GM12878 (cell line): ENCODE measurements at regions not wholly inside any gene's neighbourhood (a gene's known extent, or its start where the extent isn't known, plus 50 kb on each side); places are given as distances from the start of the nearest gene placed in this dataset.

Experiments
- ATAC-seq: fragments of 200-7000 bp; cut with Tn5 transposase; 3 replicates; pipeline ENCODE4 v1.9.1; 2020; ENCODE audit warnings: mild to moderate bottlenecking, moderate library complexity
- BruUV-seq: library from RNA; stranded (reverse); fragments of 400-500 nt; replicated peaks from 2 replicates; lab custom pipeline; 2021; lab: Mats Ljungman, UMichigan
- CTCF ChIA-PET: fragments of 300-600 bp; sonication (Branson Sonifier 250); formaldehyde crosslinking; extraction: SDS; loops from one replicate; lab custom pipeline; 2021; ENCODE audit warnings: inconsistent platforms; lab: Yijun Ruan, JAX
- POLR2A ChIA-PET: fragments of 350-600 bp; formaldehyde crosslinking; extraction: SDS; loops from one replicate; lab custom pipeline; 2021; ENCODE audit warnings: inconsistent platforms; lab: Charles Lee
- RAD21 ChIA-PET: fragments of 300-600 bp; sonication (Branson Sonifier 250); formaldehyde crosslinking; loops from one replicate; lab custom pipeline; 2023; ENCODE audit warnings: antibody characterized with exemption; ENCODE audit not compliant: unreplicated experiment; lab: Charles Lee
- SMC1A ChIA-PET: fragments of 300-600 bp; sonication (Branson Sonifier 250); formaldehyde crosslinking; loops from one replicate; lab custom pipeline; 2023; ENCODE audit not compliant: unreplicated experiment, uncharacterized antibody; lab: Charles Lee
- DNase-seq: peaks from one replicate; pipeline ENCODE4 v3.0.0-alpha.2; 2011; ENCODE audit warnings: low read depth, low spot score
- FAIRE-seq: peaks from 3 replicates; lab custom pipeline; 2011; peaks lifted over from hg19 to GRCh38; lab: Jason Lieb, UNC
- H2AFZ ChIP-seq: 2 replicates; pipeline ENCODE4 v1.6.0; 2011; ENCODE audit warnings: low read depth, low read length, control low read depth; ENCODE audit not compliant: control insufficient read depth
- H3K27ac ChIP-seq: 2 replicates; pipeline ENCODE4 v1.5.1; 2011; ENCODE audit warnings: control low read depth; ENCODE audit not compliant: control insufficient read depth, insufficient read depth
- H3K27me3 ChIP-seq, 2 experiments: replicated peaks in 1 of 2; 2 replicates each; pipeline versions ENCODE4 v1.6.0 to v1.6.1; 2011; ENCODE audit warnings: low read length in 1 of 2; ENCODE audit not compliant: control insufficient read depth in 2 of 2, insufficient read depth in 2 of 2
- H3K36me3 ChIP-seq, 2 experiments: 2 replicates each; pipeline ENCODE4 v1.5.1; 2011; ENCODE audit warnings: low read length in 1 of 2; ENCODE audit not compliant: control insufficient read depth in 2 of 2, insufficient read depth in 2 of 2
- H3K4me1 ChIP-seq: 2 replicates; pipeline ENCODE4 v1.6.1; 2011; ENCODE audit warnings: mild to moderate bottlenecking, low read length, moderate library complexity, mixed read lengths; ENCODE audit not compliant: control insufficient read depth, insufficient read depth
- H3K4me2 ChIP-seq: 2 replicates; pipeline ENCODE4 v1.6.0; 2011; ENCODE audit warnings: control low read depth; ENCODE audit not compliant: control insufficient read depth, insufficient read depth
- H3K4me3 ChIP-seq: fragments of 200-600 bp; sonication (generic); 2 replicates; pipeline ENCODE4 v1.5.1; 2016
- H3K79me2 ChIP-seq: 2 replicates; pipeline ENCODE4 v1.6.0; 2011; ENCODE audit warnings: low read length; ENCODE audit not compliant: control insufficient read depth, insufficient read depth
- H3K9ac ChIP-seq: 2 replicates; pipeline ENCODE4 v1.8.0; 2011; ENCODE audit warnings: low read length, control low read depth, mixed read lengths; ENCODE audit not compliant: control insufficient read depth, insufficient read depth
- H3K9me3 ChIP-seq: replicated peaks from 3 replicates; pipeline ENCODE4 v1.5.1; 2011; ENCODE audit warnings: mild to moderate bottlenecking, low read length; ENCODE audit not compliant: control insufficient read depth, insufficient read depth
- H4K20me1 ChIP-seq: 2 replicates; pipeline ENCODE4 v1.6.0; 2011; ENCODE audit not compliant: control insufficient read depth, insufficient read depth
- BACH1 ChIP-seq: fragments of 450-650 bp; IDR thresholded peaks from 2 replicates; pipeline ENCODE4 v1.6.1; 2017; ENCODE audit warnings: mild to moderate bottlenecking, borderline replicate concordance
- CBX5 ChIP-seq: sonication (generic); IDR thresholded peaks from 2 replicates; pipeline ENCODE4 v1.6.1; 2016; ENCODE audit warnings: low read depth, moderate library complexity, mild to moderate bottlenecking, inconsistent platforms
- CHD1 ChIP-seq: IDR thresholded peaks from 2 replicates; pipeline ENCODE4 v1.6.1; 2012; ENCODE audit warnings: low read depth, low read length, improper control_type of control experiment
- ESRRA ChIP-seq: IDR thresholded peaks from 2 replicates; pipeline ENCODE4 v1.6.1; 2012; ENCODE audit warnings: mild to moderate bottlenecking, low read length, improper control_type of control experiment
- EZH2 ChIP-seq: IDR thresholded peaks from 2 replicates; pipeline ENCODE4 v1.6.1; 2012; ENCODE audit warnings: low read depth, mild to moderate bottlenecking, control low read depth, inconsistent platforms, low read length, borderline replicate concordance; ENCODE audit not compliant: control insufficient read depth
- JUND ChIP-seq: IDR thresholded peaks from 2 replicates; pipeline ENCODE4 v1.6.1; 2012; ENCODE audit warnings: low read depth, mild to moderate bottlenecking, low read length, improper control_type of control experiment, moderate library complexity
- KDM1A ChIP-seq: fragments of 200-600 bp; sonication (generic); IDR thresholded peaks from 2 replicates; pipeline ENCODE4 v1.6.1; 2016; ENCODE audit warnings: borderline replicate concordance
- KLF5 ChIP-seq: fragments of 450-650 bp; IDR thresholded peaks from 2 replicates; pipeline ENCODE4 v1.6.1; 2014; ENCODE audit warnings: mild to moderate bottlenecking; ENCODE audit not compliant: partially characterized antibody
- MAX ChIP-seq: IDR thresholded peaks from 2 replicates; pipeline ENCODE4 v1.6.1; 2012; ENCODE audit warnings: low read depth, low read length, improper control_type of control experiment
- MEF2A ChIP-seq: IDR thresholded peaks from 2 replicates; pipeline ENCODE4 v1.6.1; 2011; ENCODE audit warnings: low read depth, mild to moderate bottlenecking, low read length, moderate library complexity; ENCODE audit not compliant: insufficient read depth
- MTA3 ChIP-seq: IDR thresholded peaks from 2 replicates; pipeline ENCODE4 v1.6.1; 2012; ENCODE audit warnings: low read length, inconsistent platforms, borderline replicate concordance
- NR2C1 ChIP-seq: fragments of 450-650 bp; IDR thresholded peaks from 2 replicates; pipeline ENCODE4 v1.6.1; 2017; ENCODE audit warnings: antibody characterized with exemption, mild to moderate bottlenecking, moderate library complexity
- NRF1 ChIP-seq: conservative IDR thresholded peaks from 2 replicates; pipeline ENCODE4 v1.6.1; 2011; ENCODE audit warnings: mild to moderate bottlenecking, low read depth, low read length, improper control_type of control experiment
- RELA ChIP-seq: fragments of 450-650 bp; IDR thresholded peaks from 2 replicates; pipeline ENCODE4 v1.8.0; 2014; ENCODE audit warnings: borderline replicate concordance; ENCODE audit not compliant: partially characterized antibody
- SIX5 ChIP-seq: IDR thresholded peaks from 2 replicates; pipeline ENCODE4 v1.6.1; 2011; ENCODE audit warnings: mild to moderate bottlenecking, low read depth, low read length, moderate library complexity; ENCODE audit not compliant: severe bottlenecking
- SMAD1 ChIP-seq: fragments of 450-650 bp; IDR thresholded peaks from 2 replicates; pipeline ENCODE4 v1.6.1; 2018; ENCODE audit warnings: mild to moderate bottlenecking, low read depth; ENCODE audit not compliant: partially characterized antibody
- TARDBP ChIP-seq: IDR thresholded peaks from 2 replicates; pipeline ENCODE4 v1.6.1; 2016; ENCODE audit warnings: borderline replicate concordance
- TBL1XR1 ChIP-seq: IDR thresholded peaks from 2 replicates; pipeline ENCODE4 v1.6.1; 2012; ENCODE audit warnings: low read depth, low read length, improper control_type of control experiment
- ZNF217 ChIP-seq: fragments of 450-650 bp; IDR thresholded peaks from 2 replicates; pipeline ENCODE4 v1.6.1; 2017; ENCODE audit warnings: antibody characterized with exemption, mild to moderate bottlenecking
- ZSCAN29 ChIP-seq: fragments of 450-650 bp; IDR thresholded peaks from 2 replicates; pipeline ENCODE4 v1.6.1; 2017; ENCODE audit warnings: mild to moderate bottlenecking, moderate library complexity
- WGBS: methylation state at CpG from one replicate; pipeline ENCODE4 v1.1.6; 2016; ENCODE audit warnings: low lambda C conversion rate; ENCODE audit not compliant: insufficient replicate concordance, insufficient coverage; ENCODE audit errors: missing lambda C conversion rate; 5-methylcytosine and 5-hydroxymethylcytosine counted together
- in situ Hi-C: fragments of 300-500 bp; cut with MboI; formaldehyde crosslinking; loops from 9 replicates; pipeline ENCODE4 v1.14.3; 2018; ENCODE audit warnings: mixed read lengths
- intact Hi-C: fragments of 100-400 bp; cut with micrococcal nuclease; formaldehyde crosslinking; loops from one replicate; pipeline ENCODE4 v1.14.2; 2022; ENCODE audit not compliant: unreplicated experiment

DNA sequence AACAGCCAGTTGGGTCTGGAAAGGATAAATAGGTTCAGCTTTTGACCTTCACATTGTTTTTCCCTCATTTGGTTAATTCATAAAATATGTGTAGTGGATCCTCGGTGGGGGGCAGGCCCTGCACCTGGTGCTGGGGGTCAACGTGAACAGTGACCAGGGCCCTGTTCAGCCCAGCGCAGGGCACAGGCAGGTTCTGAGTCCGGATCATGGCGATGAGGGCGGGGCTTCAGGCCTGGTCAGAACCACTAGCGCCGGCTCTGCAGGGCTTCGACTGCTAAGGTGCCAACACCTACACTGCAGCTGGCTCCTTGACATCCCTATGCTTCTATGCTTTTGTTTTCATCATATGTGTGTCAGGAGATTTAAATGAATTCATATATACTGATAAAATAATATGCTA, 177.7 kb downstream of the CXCL12 start (continued):
- TF ChIP-seq TBL1XR1, result no peak

GRCh38 chr10:44206127-44206818, 178.6 kb downstream of the CXCL12 start:
- no peak overlapping the region for H3K4me2 ChIP-seq
- TF ChIP-seq TARDBP (no peak), RELA (no peak), MTA3 (no peak), JUND (no peak), ZNF217 (no peak), CBX5 (no peak), BACH1 (no peak), MAX (no peak), MEF2A (no peak), NR2C1 (no peak), EZH2 (no peak), ESRRA (no peak), SMAD1 (no peak), NRF1 (no peak), ZSCAN29 (no peak), SIX5 (no peak), CHD1 (no peak), KDM1A (no peak), KLF5 (no peak)
- TF ChIP-seq, all 136 proteins: peak for 0
- Histone ChIP-seq H3K27me3 (no peaks in the 10 kb centered on the region), H4K20me1 (no peaks in the 10 kb centered on the region), H2AFZ (no peak overlapping the region), H3K9me3 (no peaks in the 10 kb centered on the region; the same call in 2 of the 3 replicates), H3K4me3 (no peak overlapping the region), H3K27ac (no peak overlapping the region), H3K9ac (no peak overlapping the region), H3K36me3 (no peaks in the 10 kb centered on the region), H3K79me2 (no peaks in the 10 kb centered on the region), H3K4me1 (no peaks in the 10 kb centered on the region)
- RAD21 ChIA-PET, result no interaction called here
- FAIRE-seq (no peak), ATAC-seq (no peak), DNase-seq (no peak)
- SMC1A ChIA-PET, result interaction anchor here (1.6 kb wide), 1 partner anchor 16 kb away, joined by 3 read pairs; no protein-coding TSS in a partner anchor
- 76% methylated on average over 19 of the region's 25 CpGs for WGBS
- POLR2A ChIA-PET, result no interaction called here
- no TSS peak for BruUV-seq
- CTCF ChIA-PET, result no interaction called here
- intact Hi-C loops, result no loop called here
- in situ Hi-C loops, result no loop called here
